ENCODE measurements at regions not wholly inside any gene's neighbourhood (a gene's known extent, or its start where the extent isn't known, plus 50 kb on each side); places are given as distances from the start of the nearest gene placed in this dataset.

- Mint-ChIP-seq H3K4me3 (no peak overlapping the region), H3K27ac (no peak overlapping the region), H3K36me3 (no peaks in the 10 kb centered on the region), H3K4me1 (peaks cover 6% of the 10 kb centered on the region), H3K27me3 (ENCODE audit: low read depth) (no peaks in the 10 kb centered on the region), H3K9me3 (no peaks in the 10 kb centered on the region)
- DNase-seq (ENCODE audit: low spot score in 2 of 2, unreplicated experiment in 2 of 2) = no peak
- no peak for TF ChIP-seq CTCF (IDR thresholded peaks at IDR 0.05; ENCODE audit: unreplicated experiment)
These were observed 267.3 kb upstream of the SLITRK3 start for GRCh38 chr3:165463531-165463930.

- no peak for TF ChIP-seq CTCF (IDR thresholded peaks at IDR 0.05; ENCODE audit: unreplicated experiment)
- no peak for DNase-seq (ENCODE audit: low spot score in 2 of 2, unreplicated experiment in 2 of 2)
- Mint-ChIP-seq H3K27me3 (ENCODE audit: low read depth) (no peaks in the 10 kb centered on the region), H3K4me1 (peaks cover 6% of the 10 kb centered on the region), H3K36me3 (no peaks in the 10 kb centered on the region), H3K4me3 (no peak overlapping the region), H3K27ac (no peak overlapping the region), H3K9me3 (no peaks in the 10 kb centered on the region)
These were observed 266.6 kb upstream of the SLITRK3 start for GRCh38 chr3:165462636-165463334.

GRCh38 chr3:165459924-165460835 lies 264.0 kb upstream of the SLITRK3 start:
- H3K4me3 Mint-ChIP-seq = no peak overlapping the region
- peaks cover 7% of the 10 kb centered on the region for H3K9me3 Mint-ChIP-seq
- TF ChIP-seq CTCF (IDR thresholded peaks at IDR 0.05; ENCODE audit: unreplicated experiment) = no peak
- H3K27me3 Mint-ChIP-seq (ENCODE audit: low read depth) = no peaks in the 10 kb centered on the region
- peaks cover 8% of the 10 kb centered on the region for H3K4me1 Mint-ChIP-seq
- no peak overlapping the region for H3K27ac Mint-ChIP-seq
- H3K36me3 Mint-ChIP-seq = no peaks in the 10 kb centered on the region
- DNase-seq (ENCODE audit: low spot score in 2 of 2, unreplicated experiment in 2 of 2) = no peak

GRCh38 chr3:165459111-165459510 lies 262.9 kb upstream of the SLITRK3 start:
- DNase-seq (ENCODE audit: low spot score in 2 of 2, unreplicated experiment in 2 of 2) = no peak
- H3K4me3 Mint-ChIP-seq = no peak overlapping the region
- peaks cover 8% of the 10 kb centered on the region for H3K4me1 Mint-ChIP-seq
- no peak overlapping the region for H3K27ac Mint-ChIP-seq
- peaks cover 10% of the 10 kb centered on the region for H3K9me3 Mint-ChIP-seq
- no peaks in the 10 kb centered on the region for H3K36me3 Mint-ChIP-seq
- no peaks in the 10 kb centered on the region for H3K27me3 Mint-ChIP-seq (ENCODE audit: low read depth)
- TF ChIP-seq CTCF (IDR thresholded peaks at IDR 0.05; ENCODE audit: unreplicated experiment) = no peak

- Mint-ChIP-seq H3K27ac (no peak overlapping the region), H3K4me1 (peaks cover 3% of the 10 kb centered on the region), H3K36me3 (peaks cover 2% of the 10 kb centered on the region), H3K9me3 (peaks cover 28% of the 10 kb centered on the region), H3K27me3 (ENCODE audit: low read depth) (no peaks in the 10 kb centered on the region), H3K4me3 (no peak overlapping the region)
- TF ChIP-seq CTCF (IDR thresholded peaks at IDR 0.05; ENCODE audit: unreplicated experiment) = no peak
- DNase-seq (ENCODE audit: low spot score in 2 of 2, unreplicated experiment in 2 of 2) = no peak
These were observed 260.9 kb upstream of the SLITRK3 start for GRCh38 chr3:165457096-165457495.
